HUES64 (cell line): ENCODE measurements at regions not wholly inside any gene's neighbourhood (a gene's known extent, or its start where the extent isn't known, plus 50 kb on each side); places are given as distances from the start of the nearest gene placed in this dataset.

Source experiments
- H3K27ac ChIP-seq: 2 replicates; pipeline ENCODE4 v1.7.0; 2013; ENCODE audit warnings: low read depth, low read length, inconsistent platforms
- H3K27me3 ChIP-seq: 2 replicates; pipeline ENCODE4 v1.6.1; 2013; ENCODE audit warnings: mild to moderate bottlenecking, low read length; ENCODE audit not compliant: insufficient read depth
- H3K36me3 ChIP-seq: 2 replicates; pipeline ENCODE4 v1.6.1; 2013; ENCODE audit warnings: mild to moderate bottlenecking, low read length; ENCODE audit not compliant: insufficient read depth
- H3K4me1 ChIP-seq: 2 replicates; pipeline ENCODE4 v1.6.1; 2013; ENCODE audit warnings: mild to moderate bottlenecking, low read length, moderate library complexity; ENCODE audit not compliant: insufficient read depth
- H3K4me3 ChIP-seq: 2 replicates; pipeline ENCODE4 v1.5.1; 2013; ENCODE audit warnings: mild to moderate bottlenecking, low read length, moderate library complexity
- H3K9ac ChIP-seq: 2 replicates; pipeline ENCODE4 v1.6.1; 2013; ENCODE audit warnings: mild to moderate bottlenecking, low read depth, low read length
- H3K9me3 ChIP-seq: 2 replicates; pipeline ENCODE4 v1.6.1; 2013; ENCODE audit warnings: low read depth, low read length; ENCODE audit not compliant: insufficient read depth
- WGBS: fragments of 150-250, 120-280 bp; methylation state at CpG from one replicate; pipeline ENCODE4 v1.1.7; 2013; ENCODE audit warnings: missing lambda C conversion rate; 5-methylcytosine and 5-hydroxymethylcytosine counted together

DNA sequence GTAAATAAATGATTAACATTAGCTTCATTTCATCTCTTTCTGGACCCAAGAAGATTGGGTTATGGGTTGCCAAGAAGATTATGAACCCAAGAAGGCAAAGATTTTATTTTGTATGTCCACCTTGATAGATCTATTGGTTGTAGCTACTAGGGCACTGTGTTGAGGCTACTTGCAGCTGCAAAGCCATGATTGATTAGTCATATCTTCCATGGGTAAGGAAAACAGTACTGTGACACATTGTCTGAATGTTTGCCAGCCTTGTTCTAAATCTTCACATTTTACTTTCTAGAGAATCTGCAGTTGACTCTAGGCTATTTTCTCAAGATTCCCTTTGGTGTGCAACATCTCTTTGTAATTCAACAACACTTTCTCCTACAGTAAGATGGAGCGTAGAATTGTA lies 229.2 kb upstream of the KCNH8 start:
- H3K9me3 ChIP-seq: no peaks in the 10 kb centered on the region
- no peaks in the 10 kb centered on the region for H3K4me1 ChIP-seq
- WGBS: 83% methylated on average over 1 of the region's 1 CpG
- no peak overlapping the region for H3K9ac ChIP-seq
- no peaks in the 10 kb centered on the region for H3K27me3 ChIP-seq
- H3K27ac ChIP-seq: no peak overlapping the region
- no peaks in the 10 kb centered on the region for H3K36me3 ChIP-seq
- no peak overlapping the region for H3K4me3 ChIP-seq

DNA sequence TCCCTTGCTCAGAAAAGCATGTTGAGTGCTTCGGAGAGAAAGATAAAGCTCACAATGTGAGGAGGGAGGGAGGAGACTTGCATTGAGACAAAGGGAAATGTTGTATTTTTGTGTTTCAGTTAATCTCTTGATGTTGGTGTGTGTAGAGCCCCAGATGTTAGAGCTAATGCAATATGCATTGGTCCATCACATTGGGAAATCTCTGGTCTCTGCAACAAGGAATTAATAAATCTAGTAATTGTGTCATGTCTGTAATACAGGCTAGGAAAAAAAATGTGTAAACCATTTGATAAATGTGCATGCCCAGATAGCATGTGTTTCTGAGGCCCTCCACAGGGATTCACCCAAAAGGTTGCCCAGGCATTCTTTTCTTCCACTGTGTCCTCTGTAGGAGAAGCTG lies 230.4 kb upstream of the KCNH8 start:
- H3K4me1 ChIP-seq: no peaks in the 10 kb centered on the region
- H3K36me3 ChIP-seq: no peaks in the 10 kb centered on the region
- no peak overlapping the region for H3K27ac ChIP-seq
- H3K9me3 ChIP-seq: no peaks in the 10 kb centered on the region
- H3K4me3 ChIP-seq: no peak overlapping the region
- WGBS: 91% methylated on average over 1 of the region's 1 CpG
- no peak overlapping the region for H3K9ac ChIP-seq
- no peaks in the 10 kb centered on the region for H3K27me3 ChIP-seq

DNA sequence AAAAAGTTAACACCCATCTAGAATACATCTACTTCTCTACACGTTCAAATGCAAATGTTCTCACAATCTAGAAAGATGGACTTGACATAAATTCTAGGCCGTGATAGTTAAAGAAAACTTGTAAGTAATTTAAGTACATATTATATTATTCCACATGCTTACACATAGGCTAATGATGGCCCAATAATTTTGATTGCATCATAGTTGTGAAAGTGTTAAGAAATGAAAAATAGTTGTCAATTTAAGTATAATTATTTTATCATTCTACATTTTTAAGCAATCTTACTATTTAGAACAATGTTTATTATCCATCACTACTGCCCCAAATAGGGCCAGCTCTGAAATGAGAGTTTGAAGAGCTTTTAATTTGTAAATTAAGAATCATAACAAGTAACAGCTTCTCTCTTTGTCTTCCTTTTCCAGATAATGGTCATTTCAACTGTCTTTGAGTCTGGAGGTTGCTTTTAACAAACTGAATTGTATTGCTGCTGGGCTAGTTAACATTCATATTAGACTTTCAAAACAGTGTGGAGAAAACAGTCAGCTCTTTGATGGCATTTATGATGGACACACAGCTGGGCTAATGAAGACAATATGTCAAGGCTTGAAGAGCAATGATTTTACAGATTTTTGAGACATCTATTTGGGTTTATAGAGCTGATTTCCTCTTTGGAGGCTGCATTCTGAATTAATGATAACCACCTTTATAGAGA lies 246.1 kb upstream of the KCNH8 start:
- Histone ChIP-seq H3K4me1 (no peaks in the 10 kb centered on the region), H3K27ac (no peak overlapping the region), H3K9me3 (no peaks in the 10 kb centered on the region), H3K9ac (no peak overlapping the region), H3K27me3 (no peaks in the 10 kb centered on the region), H3K4me3 (no peak overlapping the region), H3K36me3 (no peaks in the 10 kb centered on the region)
- WGBS: no CpG with 5 or more reads among the region's 2 CpGs

DNA sequence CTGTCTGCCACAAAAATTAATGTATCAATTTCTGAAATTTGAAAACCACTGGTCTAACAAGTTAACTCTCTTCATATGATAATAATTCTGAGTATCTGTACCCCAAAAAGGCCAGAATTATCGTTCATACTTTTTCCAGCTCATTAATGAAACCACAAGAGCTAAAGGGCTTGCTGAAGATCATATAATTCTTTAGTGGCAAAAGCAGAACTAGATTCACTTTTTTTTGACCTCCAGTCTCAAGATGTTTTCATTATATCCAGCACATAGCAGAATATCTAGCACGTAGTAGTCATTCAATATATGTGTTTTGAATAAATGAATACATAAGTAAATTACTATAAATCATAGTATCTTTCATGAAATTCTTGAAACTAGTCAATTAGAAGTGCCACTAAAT lies 246.7 kb upstream of the KCNH8 start:
- Histone ChIP-seq H3K9me3 (no peaks in the 10 kb centered on the region), H3K4me1 (no peaks in the 10 kb centered on the region), H3K27me3 (no peaks in the 10 kb centered on the region), H3K9ac (no peak overlapping the region), H3K36me3 (no peaks in the 10 kb centered on the region), H3K4me3 (no peak overlapping the region), H3K27ac (no peak overlapping the region)
- 100% methylated on average over 1 of the region's 2 CpGs for WGBS

DNA sequence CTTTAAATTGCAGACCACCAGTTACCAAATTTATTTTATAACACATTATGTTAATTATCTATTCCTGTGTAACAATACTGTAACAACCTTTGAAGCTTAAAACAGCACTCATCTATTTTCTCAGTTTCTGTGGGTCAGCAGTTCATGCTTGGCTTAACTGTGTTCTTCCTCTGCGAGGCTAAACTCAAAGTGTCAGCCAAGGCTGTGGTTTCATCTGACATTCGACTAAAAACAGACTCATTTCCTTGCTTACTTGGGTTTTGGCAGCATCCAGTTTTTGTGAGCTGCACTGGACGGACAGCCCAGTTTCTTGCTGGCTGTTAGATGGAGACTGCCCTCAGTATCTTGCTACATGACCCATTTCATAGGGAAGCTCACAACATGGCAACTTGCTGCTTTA lies 247.3 kb upstream of the KCNH8 start:
- no peaks in the 10 kb centered on the region for H3K4me1 ChIP-seq
- no peaks in the 10 kb centered on the region for H3K27me3 ChIP-seq
- no peak overlapping the region for H3K4me3 ChIP-seq
- WGBS: 85% methylated on average over 3 of the region's 3 CpGs
- no peak overlapping the region for H3K9ac ChIP-seq
- H3K9me3 ChIP-seq: no peaks in the 10 kb centered on the region
- H3K36me3 ChIP-seq: no peaks in the 10 kb centered on the region
- H3K27ac ChIP-seq: no peak overlapping the region

DNA sequence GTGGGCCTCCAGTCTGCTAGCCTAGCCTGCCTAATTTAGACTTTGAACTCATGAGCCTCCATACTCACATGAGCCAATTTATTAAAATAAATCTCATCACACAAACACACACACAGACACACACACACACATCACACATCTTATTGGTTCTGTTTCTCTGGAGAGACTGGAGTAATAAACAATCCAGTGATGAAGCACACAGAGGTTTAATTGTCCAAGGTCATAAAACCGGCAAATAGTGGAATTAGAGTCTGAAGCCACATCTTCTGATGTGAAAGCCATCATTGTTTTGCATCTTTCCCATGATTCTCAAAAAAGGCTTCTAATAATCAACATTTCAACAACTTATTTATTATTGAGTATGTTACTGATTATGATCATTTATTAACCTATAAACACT lies 249.4 kb upstream of the KCNH8 start:
- 97% methylated on average over 1 of the region's 1 CpG for WGBS
- Histone ChIP-seq H3K4me1 (no peaks in the 10 kb centered on the region), H3K9ac (no peak overlapping the region), H3K9me3 (no peaks in the 10 kb centered on the region), H3K27ac (no peak overlapping the region), H3K27me3 (no peaks in the 10 kb centered on the region), H3K36me3 (no peaks in the 10 kb centered on the region), H3K4me3 (no peak overlapping the region)

DNA sequence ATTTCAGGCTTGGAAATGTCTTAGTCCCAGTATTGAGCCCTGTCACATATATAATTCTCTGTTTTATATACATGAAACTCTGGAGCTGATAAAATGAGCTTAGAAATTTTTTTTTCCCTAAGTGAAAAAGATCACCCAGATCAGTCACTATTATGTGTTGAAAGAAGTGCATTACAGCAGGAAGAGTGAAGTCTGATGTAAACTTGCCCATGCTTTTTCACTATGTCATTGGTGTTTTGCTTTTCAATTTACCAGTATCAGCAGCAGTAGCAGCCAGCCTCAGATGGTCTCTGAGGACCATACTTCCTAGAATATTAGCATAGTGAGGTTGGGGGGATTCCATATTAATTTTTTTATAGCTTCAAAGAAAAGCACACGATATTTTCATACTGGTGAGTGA lies 255.6 kb upstream of the KCNH8 start:
- Histone ChIP-seq H3K36me3 (no peaks in the 10 kb centered on the region), H3K4me3 (no peak overlapping the region), H3K27ac (no peak overlapping the region), H3K27me3 (no peaks in the 10 kb centered on the region), H3K9ac (no peak overlapping the region), H3K9me3 (no peaks in the 10 kb centered on the region), H3K4me1 (no peaks in the 10 kb centered on the region)
- WGBS: no CpG with 5 or more reads among the region's 1 CpG

DNA sequence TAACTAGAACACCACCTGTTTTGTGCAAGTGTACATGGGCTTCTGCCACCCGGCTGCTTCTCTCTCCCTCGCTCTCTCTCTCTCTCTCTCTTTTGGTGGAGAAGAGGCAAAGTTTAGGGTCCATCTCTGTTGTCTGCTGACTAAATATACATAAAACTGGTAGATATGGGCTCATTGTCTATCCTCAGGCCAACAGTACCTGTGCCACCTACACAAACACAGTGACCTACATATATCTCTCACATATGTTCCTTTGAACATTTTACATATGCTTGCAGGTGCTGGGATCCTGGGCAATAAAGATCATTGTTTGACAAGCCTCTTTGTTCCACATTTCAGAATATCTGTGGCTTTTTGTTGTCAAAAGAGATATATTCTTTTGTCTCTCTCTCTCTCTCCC lies 256.3 kb upstream of the KCNH8 start:
- Histone ChIP-seq H3K9me3 (no peaks in the 10 kb centered on the region), H3K4me1 (no peaks in the 10 kb centered on the region), H3K36me3 (no peaks in the 10 kb centered on the region), H3K9ac (no peak overlapping the region), H3K27me3 (no peaks in the 10 kb centered on the region), H3K4me3 (no peak overlapping the region), H3K27ac (no peak overlapping the region)
- 100% methylated on average over 1 of the region's 2 CpGs for WGBS

DNA sequence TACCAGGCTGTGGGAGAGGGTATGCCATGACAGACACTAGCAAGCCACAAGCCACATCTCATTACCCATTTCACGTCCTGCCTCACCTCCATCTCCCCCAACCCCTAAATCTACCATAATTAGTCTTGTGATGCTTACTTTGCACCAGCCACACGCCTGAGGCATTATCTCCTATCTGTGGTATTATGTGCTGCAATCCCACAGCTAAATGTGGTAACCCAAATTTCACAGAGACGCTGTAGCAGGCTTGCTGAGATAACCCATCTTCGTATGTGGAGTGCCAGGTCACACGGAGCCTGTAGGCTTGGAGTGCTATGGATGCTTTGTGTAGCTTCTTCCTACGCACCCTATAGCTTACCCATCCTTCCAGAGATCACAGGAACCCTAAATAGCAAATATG lies 256.7 kb upstream of the KCNH8 start:
- no peak overlapping the region for H3K27ac ChIP-seq
- H3K4me3 ChIP-seq: no peak overlapping the region
- WGBS: 91% methylated on average over 6 of the region's 6 CpGs
- no peaks in the 10 kb centered on the region for H3K27me3 ChIP-seq
- no peaks in the 10 kb centered on the region for H3K36me3 ChIP-seq
- no peak overlapping the region for H3K9ac ChIP-seq
- no peaks in the 10 kb centered on the region for H3K9me3 ChIP-seq
- no peaks in the 10 kb centered on the region for H3K4me1 ChIP-seq

DNA sequence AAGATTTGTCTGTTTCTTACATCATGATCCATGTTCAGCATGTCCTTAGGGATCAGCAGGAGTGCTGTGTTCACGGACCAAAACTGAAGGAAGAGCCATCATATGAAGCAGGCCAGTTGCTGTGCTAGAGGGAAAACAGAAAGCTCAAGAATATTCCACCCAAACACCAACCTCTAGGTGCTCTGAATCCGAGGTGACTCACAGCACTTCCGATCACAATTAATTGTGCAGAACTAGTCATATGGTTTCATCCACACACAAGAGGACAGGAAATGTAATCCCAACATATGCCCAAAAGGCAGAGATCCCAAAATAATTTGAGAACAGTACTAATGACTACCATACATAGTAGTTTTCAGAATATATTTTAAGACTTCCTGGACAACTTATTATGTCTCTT lies 257.9 kb upstream of the KCNH8 start:
- Histone ChIP-seq H3K36me3 (no peaks in the 10 kb centered on the region), H3K9me3 (no peaks in the 10 kb centered on the region), H3K27ac (no peak overlapping the region), H3K27me3 (no peaks in the 10 kb centered on the region), H3K4me1 (no peaks in the 10 kb centered on the region), H3K4me3 (no peak overlapping the region), H3K9ac (no peak overlapping the region)
- 88% methylated on average over 3 of the region's 3 CpGs for WGBS

DNA sequence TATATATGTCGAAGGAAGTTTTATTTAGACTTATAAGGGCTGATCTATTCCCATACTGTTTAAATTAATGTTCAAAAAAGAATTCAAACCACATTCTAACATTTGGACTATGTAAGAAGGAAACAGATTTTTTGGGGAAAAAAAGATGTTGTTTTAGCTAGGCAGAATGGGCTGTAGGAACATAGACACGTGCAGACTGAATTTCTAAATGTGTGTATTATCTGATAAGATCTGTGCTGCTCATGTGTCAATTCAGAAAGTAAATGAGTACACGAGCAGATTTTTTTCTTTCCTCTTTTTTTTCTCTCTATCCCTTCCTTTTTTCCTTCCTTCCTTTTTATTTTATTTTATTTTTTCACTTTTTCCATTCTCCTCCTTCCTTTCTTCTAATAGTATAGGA lies 259.5 kb upstream of the KCNH8 start:
- H3K27me3 ChIP-seq: no peaks in the 10 kb centered on the region
- no peaks in the 10 kb centered on the region for H3K4me1 ChIP-seq
- no peak overlapping the region for H3K9ac ChIP-seq
- H3K27ac ChIP-seq: no peak overlapping the region
- H3K9me3 ChIP-seq: no peaks in the 10 kb centered on the region
- H3K36me3 ChIP-seq: no peaks in the 10 kb centered on the region
- H3K4me3 ChIP-seq: no peak overlapping the region
- WGBS: 98% methylated on average over 2 of the region's 3 CpGs

DNA sequence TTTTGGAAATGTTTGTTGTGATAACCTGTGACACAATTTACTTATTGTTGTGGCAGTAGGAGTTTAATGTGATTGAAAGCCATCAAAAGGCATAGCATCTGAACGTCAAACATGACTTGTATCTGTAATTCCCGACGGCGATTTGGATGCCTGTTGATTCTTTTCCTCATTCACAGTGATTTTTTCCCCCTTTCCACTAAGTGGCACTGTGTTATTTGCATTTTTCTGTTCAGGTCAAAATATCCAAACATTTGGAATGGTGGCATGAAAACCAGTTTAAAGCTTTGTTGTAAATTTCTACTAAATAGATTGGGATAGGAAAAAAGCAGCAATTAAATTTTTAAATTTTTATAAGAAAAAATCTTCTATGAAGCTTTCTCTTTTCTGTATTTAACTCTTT lies 259.9 kb upstream of the KCNH8 start:
- Histone ChIP-seq H3K9me3 (no peaks in the 10 kb centered on the region), H3K4me3 (no peak overlapping the region), H3K27me3 (no peaks in the 10 kb centered on the region), H3K27ac (no peak overlapping the region), H3K36me3 (no peaks in the 10 kb centered on the region), H3K4me1 (no peaks in the 10 kb centered on the region), H3K9ac (no peak overlapping the region)
- WGBS: 89% methylated on average over 4 of the region's 4 CpGs
